CD1c-positive myeloid dendritic cell (primary cell): ENCODE measurements at regions not wholly inside any gene's neighbourhood (a gene's known extent, or its start where the extent isn't known, plus 50 kb on each side); places are given as distances from the start of the nearest gene placed in this dataset.

Experiments
- DNase-seq: peaks from one replicate; pipeline ENCODE4 v3.0.0-alpha.2; 2016; ENCODE audit errors: extremely low spot score

DNA sequence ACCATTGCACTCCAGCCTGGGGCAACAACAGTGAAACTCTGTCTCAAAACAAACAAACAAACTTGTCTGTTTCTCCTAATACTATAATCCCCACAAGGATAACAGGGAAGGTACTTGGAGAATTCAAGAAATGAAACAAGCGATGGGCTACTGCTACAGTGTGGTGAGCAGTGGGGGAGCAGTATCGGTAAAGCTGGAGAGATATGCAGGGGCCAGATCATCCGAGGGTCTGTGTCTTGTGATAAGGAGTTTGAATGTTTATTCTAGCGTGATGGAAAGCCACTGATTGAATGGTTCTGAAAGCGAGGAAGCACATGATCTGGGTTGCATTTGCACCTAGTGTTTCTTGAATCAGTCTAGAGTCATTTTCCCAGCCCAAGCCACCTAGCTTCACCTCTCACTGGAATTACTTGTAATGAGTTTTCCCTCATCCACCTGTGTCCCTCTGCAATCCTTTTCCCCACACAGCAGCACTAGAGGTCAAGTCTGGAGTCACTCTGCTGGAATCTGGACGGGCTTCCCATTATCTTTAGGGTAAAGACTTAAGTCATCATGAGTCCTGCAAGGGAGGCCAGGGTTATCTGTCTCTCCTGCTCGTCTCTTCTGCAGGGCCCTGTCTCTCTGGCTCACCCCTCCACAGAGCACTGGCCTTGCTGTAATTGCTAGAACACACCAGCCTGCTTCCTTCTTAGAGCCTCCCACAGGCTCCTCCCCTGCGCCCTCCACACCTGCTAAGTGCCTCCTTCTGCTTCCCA, 162.3 kb downstream of the KLF5 start:
- DNase-seq = no peak

GRCh38 chr13:73218181-73218580, 159.4 kb downstream of the KLF5 start:
- no peak for DNase-seq

DNA sequence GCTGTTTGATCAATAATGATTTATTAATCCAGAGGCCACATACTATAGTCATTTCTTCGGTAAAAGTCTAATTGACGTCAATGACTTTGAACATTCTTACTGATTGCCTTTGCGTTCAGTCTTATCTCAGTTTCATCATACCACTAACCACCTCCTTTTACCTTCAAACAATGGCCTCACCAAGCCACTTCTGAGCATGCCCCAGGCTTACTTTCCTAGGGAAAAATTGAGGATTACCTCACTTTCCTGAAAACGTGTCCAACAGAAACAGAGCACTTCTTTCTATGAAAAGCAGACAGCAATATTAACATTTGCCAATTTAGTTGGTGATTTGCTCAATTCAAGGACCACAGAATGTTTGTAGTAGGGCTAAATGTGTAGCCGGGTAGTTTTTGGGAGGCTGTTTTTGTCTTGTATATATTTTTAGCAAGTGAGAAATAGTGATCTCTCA, 157.6 kb downstream of the KLF5 start:
- DNase-seq = no peak

- DNase-seq = no peak
Measured at GRCh38 chr13:73215823-73216222, 157.0 kb downstream of the KLF5 start.

GRCh38 chr13:73212482-73212881, 153.7 kb downstream of the KLF5 start:
- no peak for DNase-seq

- DNase-seq = no peak
Measured at GRCh38 chr13:73210218-73210883, 151.5 kb downstream of the KLF5 start.

GRCh38 chr13:73204952-73205351, 146.1 kb downstream of the KLF5 start:
- DNase-seq = no peak

- DNase-seq = no peak
Measured at GRCh38 chr13:73201626-73202025, 142.8 kb downstream of the KLF5 start.

GRCh38 chr13:73198991-73199411, 140.2 kb downstream of the KLF5 start:
- DNase-seq = no peak

DNA sequence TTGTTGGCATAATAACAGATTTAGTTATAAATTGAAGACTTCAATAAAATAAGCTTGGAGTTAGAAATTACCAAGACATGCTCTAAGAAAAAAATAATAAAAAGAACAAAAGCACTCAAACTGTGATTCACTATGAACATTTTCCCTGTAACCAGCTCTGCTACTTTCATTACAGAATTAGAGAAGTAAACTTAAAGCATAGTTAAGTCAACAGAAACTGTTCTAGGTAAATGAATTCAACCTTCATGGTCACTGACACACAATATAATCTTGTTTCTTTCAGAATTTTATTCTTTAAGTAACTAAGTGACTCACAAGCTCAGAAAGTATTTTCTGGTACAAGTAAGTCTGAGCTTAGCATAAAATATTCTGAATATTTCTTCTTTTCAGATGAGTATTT, 136.3 kb downstream of the KLF5 start:
- DNase-seq = no peak

DNA sequence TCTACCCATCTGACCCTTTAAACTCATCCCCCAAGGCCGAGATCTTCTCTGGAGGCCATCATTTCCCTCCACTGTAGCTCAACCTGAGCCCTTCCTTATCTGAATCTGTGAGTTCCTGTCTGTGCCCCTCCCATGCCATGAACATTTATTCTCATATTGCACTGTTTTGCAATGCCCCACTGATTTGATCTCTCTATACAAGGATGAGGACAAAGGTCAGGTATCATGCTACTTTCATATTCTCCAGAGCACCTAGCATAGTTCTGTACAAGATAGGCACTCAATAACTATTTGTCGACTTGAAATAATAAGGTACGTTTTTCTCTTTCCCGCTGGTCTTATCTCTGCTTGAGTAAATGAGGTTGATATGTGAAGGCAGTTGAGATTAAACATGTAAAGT, 135.5 kb downstream of the KLF5 start:
- no peak for DNase-seq

DNA sequence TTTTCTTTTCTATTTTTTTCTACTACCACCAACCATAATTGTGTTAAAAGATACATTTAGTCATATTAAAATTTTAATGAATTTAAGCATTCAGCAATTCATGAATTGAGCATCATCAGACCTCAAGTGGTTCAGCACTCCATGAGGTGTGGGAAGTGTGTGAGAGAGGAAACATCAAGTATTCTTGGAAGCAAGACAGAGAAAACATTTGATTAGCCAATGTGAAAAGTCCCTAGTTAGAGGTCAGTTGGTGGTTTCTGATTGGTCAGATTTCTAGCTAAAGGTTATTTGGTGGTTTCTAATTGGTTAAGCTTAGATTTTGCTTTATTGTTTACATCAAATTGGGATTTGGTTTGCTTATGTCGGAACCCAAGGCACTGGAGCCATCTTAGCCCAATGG, 134.7 kb downstream of the KLF5 start:
- DNase-seq = no peak

DNA sequence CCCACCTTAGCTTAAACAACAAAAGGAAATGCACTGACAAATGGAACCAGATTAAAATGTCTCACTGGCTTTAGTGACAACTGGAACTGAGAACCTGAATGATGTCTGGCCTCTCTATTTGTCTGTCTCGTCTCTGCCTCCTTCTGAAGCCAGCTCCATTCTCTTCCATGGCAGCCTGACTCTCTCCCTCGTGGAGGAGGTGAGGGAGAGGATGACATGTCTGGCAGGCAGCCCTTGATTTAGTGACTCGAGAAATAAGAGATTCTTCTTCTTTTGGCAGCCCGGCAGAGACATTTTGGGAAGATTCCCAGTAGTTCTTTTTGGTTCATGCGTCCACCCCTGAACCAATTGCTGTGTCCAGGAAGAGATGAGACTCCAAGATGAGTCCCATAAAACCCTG, 131.7 kb downstream of the KLF5 start:
- DNase-seq = no peak

DNA sequence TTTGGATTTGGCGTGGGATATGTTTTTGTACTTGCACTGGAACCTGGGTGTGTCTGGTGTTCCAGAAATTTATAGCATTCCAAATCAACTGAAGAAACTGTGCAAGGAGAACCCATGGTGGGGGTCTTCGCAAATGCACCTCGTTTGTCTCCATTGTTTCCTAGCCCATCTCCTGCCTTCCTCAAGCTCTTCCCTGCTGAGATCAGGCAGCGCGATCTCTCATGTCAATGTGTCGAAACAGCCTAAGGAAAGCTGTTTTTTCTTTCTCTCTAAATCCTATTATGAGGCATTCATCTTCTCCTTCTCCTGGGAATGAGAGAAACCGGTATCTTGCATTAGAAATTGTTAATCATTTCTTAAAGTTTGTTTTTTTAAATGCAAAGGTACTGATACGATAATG, 131.0 kb downstream of the KLF5 start:
- no peak for DNase-seq

DNA sequence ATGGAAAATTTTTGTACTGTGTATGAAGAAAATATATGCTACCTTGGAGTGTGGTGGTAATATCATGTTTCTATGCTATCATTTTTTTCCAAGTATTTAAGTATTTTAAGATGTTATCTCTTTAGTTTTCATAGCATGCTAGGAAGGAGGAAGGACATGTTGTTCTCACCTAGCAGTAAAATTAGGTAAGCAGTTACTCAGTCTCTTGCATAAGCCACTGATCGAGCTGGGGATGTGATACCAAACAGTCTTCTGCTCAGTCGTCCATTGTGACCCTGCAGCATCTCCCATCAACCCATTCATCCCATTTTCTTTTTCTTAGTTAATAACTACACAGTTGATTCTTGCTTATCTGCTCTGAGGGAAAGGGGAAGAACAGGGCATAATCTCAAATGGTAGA, 130.6 kb downstream of the KLF5 start:
- DNase-seq = no peak

DNA sequence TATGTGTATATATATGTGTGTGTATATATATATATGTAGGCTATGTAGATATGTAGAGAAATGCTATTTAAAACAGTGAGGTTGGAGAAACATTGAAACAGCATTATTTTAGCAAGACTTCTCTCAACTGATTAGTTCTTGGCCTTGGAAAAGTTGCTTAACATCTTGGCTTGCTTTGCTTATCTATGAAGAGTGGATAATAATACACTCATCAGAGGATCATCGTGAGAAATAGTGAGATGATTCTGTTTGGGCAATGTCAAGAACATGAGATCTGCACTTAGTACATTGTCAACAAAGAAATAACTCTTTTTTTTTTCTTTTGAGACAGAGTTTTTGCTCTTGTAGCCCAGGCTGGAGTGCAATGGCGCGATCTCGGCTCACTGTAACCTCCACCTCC, 128.3 kb downstream of the KLF5 start:
- DNase-seq = no peak

DNA sequence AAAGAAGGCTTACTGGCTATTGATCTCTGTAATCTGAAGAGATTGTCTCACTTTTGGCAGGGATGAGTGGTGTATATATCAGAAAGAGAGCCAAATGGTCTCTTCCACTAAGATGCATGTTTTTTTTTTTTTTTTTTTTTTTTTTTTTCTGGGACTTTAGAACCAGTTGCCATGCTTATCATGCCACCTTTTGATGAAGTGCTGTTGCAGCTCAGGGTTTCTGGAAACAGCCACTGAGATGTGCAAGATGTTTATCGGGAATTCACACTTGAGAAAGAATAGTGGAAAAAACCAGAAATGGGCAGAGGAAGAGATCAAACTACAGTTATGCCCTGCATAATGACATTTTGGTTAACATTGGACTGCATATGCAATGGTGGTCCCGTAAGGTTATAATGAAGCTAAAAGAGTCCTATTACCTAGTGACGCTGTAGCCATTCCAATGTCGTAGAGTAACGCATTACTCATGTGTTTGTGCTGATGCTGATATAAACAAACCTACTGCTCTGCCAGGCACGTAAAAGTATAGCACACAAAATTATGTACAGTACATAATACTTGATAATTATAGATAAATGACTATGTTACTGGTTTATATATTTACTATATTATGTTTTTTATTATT, 121.0 kb downstream of the KLF5 start:
- no peak for DNase-seq

- no peak for DNase-seq
Measured at GRCh38 chr13:73177916-73178565, 119.2 kb downstream of the KLF5 start.

GRCh38 chr13:73177017-73177416, 118.2 kb downstream of the KLF5 start:
- no peak for DNase-seq

DNA sequence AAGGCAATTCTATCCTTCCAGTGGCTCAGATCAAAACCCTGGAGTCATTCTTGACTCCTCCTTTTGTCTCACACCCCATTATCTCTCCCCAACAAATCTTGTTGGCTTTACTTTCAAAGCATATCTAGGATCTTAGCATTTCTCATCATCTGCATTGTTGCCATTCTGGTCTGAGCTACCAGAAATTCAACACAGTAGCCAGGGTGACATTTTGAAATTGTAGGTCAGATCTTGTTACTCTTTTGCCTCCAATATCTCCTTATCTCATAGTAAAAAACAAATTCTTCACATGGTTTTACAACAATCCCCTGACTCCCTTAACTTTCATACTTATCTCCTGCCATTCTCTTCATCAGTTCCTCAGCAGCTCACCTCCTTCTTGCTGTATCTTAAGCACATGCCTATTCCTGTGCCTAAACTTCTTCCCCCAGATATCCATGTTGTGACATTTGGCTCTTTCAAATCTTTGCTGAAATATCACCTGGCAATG, 115.8 kb downstream of the KLF5 start:
- DNase-seq = no peak

- DNase-seq = no peak
Measured at GRCh38 chr13:73173279-73173811, 114.5 kb downstream of the KLF5 start.

DNA sequence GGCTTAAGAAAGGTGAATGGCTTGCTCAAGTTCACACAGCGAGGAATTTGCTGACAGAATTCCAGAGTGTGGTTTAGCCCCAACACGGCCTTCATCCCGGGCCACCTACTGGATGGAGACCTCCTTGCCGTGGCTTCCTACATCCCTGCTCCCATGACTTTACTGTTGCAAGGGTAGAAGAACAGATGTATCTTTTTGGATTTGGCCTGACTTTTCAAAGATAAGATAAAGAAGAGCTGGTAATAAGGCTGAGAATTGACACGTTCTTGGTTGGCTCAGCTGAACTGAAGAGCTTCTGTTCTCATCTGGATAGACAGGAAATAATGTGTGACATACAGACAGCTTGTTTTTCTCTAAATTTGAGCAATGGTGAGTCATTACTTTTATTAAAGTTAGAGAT, 113.1 kb downstream of the KLF5 start:
- no peak for DNase-seq
